Heart right ventricle (tissue), 16 donors: ENCODE measurements at regions not wholly inside any gene's neighbourhood (a gene's known extent, or its start where the extent isn't known, plus 50 kb on each side); places are given as distances from the start of the nearest gene placed in this dataset.

Experiments
- ATAC-seq, 8 donors: fragments of 200-7000 bp; cut with Tn5 transposase; one replicate each; pipeline ENCODE4 v1.9.1; 2020; ENCODE audit warnings: mild to moderate bottlenecking in 8 of 8, moderate library complexity in 8 of 8, moderate number of reproducible peaks in 1 of 8
- DNase-seq, 2 donors: peaks; one replicate each; pipeline ENCODE4 v3.0.0-alpha.2; 2020
- H3K27ac ChIP-seq, 10 donors: fragments of 200-600 bp; sonication (generic) in 2 of 10; one replicate each; pipeline versions ENCODE4 v1.5.0 to v1.8.0; 2020 to 2022; ENCODE audit warnings: mild to moderate bottlenecking in 3 of 10
- H3K27me3 ChIP-seq, 7 donors: fragments of 200-600 bp; one replicate each; pipeline ENCODE4 v1.8.0; 2021 to 2022; ENCODE audit warnings: mild to moderate bottlenecking in 2 of 7
- H3K36me3 ChIP-seq, 9 donors: fragments of 200-600 bp; sonication (generic) in 1 of 9; one replicate each; pipeline versions ENCODE4 v1.5.0 to v1.8.0; 2020 to 2022; ENCODE audit warnings: mild to moderate bottlenecking in 2 of 9
- H3K4me1 ChIP-seq, 9 donors: fragments of 200-600 bp; sonication (generic) in 1 of 9; one replicate each; pipeline versions ENCODE4 v1.5.0 to v1.8.0; 2020 to 2022; ENCODE audit warnings: mild to moderate bottlenecking in 4 of 9
- H3K4me3 ChIP-seq, 10 donors: fragments of 200-600 bp; sonication (generic) in 2 of 10; one replicate each; pipeline versions ENCODE4 v1.5.0 to v1.8.0; 2020 to 2022; ENCODE audit warnings: mild to moderate bottlenecking in 7 of 10, moderate library complexity in 2 of 10
- H3K9me3 ChIP-seq, 11 donors: fragments of 200-600 bp in 10 of 11; sonication (generic) in 2 of 11; one replicate each; pipeline versions ENCODE4 v1.5.0 to v1.8.0; 2013 to 2022; ENCODE audit warnings: mild to moderate bottlenecking in 2 of 11, control low read depth in 1 of 11, moderate library complexity in 1 of 11
- WGBS, 2 donors: extraction: QIAGEN DNeasy Blood & Tissue Kit; methylation state at CpG; one replicate each; pipeline ENCODE4 v1.1.7; 2013; ENCODE audit warnings: inconsistent platforms in 1 of 2; 5-methylcytosine and 5-hydroxymethylcytosine counted together
- intact Hi-C, 10 donors: fragments of 100-400 bp; cut with DNase I; formaldehyde crosslinking; loops; one replicate each; pipeline versions ENCODE4 v1.11.1 to v1.14.2; 2022
- TF ChIP-seq, protein P1 (sequence below), 9 donors: fragments of 200-600 bp; sonication (generic) in 2 of 9; IDR thresholded peaks; one replicate each; pipeline versions ENCODE4 v1.5.0 to v1.8.0; 2021 to 2022; ENCODE audit warnings: antibody characterized with exemption in 9 of 9, mild to moderate bottlenecking in 5 of 9, moderate library complexity in 1 of 9
- donor health status: Arrhythmogenic right ventricular cardiomyopathy.
- donor health status: ischemic (EF 13 %, LVEDD 7.1; RV severe dilation, severe dysfunction).
- donor health status: healthy with polysubstance abuse.
- donor health status: DM: no; HTN: yes; CAD: no.
- donor health status: DM: no; HTN: no; CAD: no.
- donor health status: ischemic (EF 25% LVEDD 6.9; RV normal size, moderate dysfunction).
- donor health status: ischemic (EF 25% LVEDD 5.7; RV mildly dilated, moderate dysfunction).
- donor health status: healthy.
- donor health status: DM: yes; HTN: yes; CAD: no.
- donor health status: Ischemic cardiomyopathy.
- donor health status: ischemic (EF 35%, LVEDD 5.7; RV mildly dilated, moderate dysfunction).
- donor health status: nonischemic (EF 11% LVEDD 7.7; RV severe dilation, severe dysfunction).
- donor health status: DM: yes; HTN: yes; CAD: no.
- donor health status: PGD.
- donor health status: ischemic (EF 29% LVEDD 5.4; RV normal size, mild dysfunction).
- donor health status: nonischemic (EF 23%, LVEDD 6.1; RV moderate dilation, normal function).

DNA sequence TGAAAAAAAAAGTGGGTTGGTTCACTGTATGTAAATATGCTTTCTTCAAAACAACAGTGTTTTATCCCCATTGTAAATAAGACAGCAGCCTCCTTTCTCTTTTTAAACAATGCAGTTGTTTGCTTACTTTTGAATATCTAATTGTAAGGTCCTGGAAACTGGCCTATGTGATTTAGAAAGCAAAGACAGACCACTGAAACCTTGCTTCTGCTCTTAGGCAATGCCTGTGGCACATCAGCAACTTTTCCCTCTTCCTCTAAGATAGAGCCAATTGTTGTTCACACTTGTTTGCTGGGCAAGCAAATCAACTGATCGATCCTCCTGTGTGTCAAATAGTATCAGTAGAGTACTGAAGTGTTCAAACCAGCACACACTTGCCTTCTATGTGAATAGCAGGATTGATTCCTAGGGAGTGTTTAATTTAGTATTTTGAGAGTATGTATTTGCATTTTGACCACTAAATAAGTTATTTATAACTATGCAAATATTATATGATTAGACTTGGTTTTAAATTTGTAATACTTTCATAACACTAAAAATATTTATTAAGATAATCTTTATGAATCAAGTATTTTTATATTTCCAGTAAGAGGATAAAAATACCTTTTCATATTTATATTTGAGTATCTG lies 55.4 kb upstream of the GRPR start:
- ATAC-seq: no peak
- intact Hi-C loops: no loop called here
- 65 to 84% methylated on average over 1 of the region's 1 CpG for WGBS, 2 donors
- H3K27ac ChIP-seq: no peak overlapping the region
- H3K4me1 ChIP-seq: no peaks in the 10 kb centered on the region
- no peak overlapping the region for H3K4me3 ChIP-seq
- H3K36me3 ChIP-seq: no peaks in the 10 kb centered on the region
- H3K27me3 ChIP-seq: peaks cover 0 to 26% (median 0%) of the 10 kb centered on the region in 7 donors
- TF ChIP-seq, protein P1, sequence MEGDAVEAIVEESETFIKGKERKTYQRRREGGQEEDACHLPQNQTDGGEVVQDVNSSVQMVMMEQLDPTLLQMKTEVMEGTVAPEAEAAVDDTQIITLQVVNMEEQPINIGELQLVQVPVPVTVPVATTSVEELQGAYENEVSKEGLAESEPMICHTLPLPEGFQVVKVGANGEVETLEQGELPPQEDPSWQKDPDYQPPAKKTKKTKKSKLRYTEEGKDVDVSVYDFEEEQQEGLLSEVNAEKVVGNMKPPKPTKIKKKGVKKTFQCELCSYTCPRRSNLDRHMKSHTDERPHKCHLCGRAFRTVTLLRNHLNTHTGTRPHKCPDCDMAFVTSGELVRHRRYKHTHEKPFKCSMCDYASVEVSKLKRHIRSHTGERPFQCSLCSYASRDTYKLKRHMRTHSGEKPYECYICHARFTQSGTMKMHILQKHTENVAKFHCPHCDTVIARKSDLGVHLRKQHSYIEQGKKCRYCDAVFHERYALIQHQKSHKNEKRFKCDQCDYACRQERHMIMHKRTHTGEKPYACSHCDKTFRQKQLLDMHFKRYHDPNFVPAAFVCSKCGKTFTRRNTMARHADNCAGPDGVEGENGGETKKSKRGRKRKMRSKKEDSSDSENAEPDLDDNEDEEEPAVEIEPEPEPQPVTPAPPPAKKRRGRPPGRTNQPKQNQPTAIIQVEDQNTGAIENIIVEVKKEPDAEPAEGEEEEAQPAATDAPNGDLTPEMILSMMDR (IDR thresholded peaks at IDR 0.05): no peak
- peaks cover 0 to 6% (median 0%) of the 10 kb centered on the region in 11 donors for H3K9me3 ChIP-seq
- no peak for DNase-seq

GRCh38 chrX:16063921-16064320 lies 59.4 kb upstream of the GRPR start:
- peaks cover 0 to 3% (median 0%) of the 10 kb centered on the region in 11 donors for H3K9me3 ChIP-seq
- no peaks in the 10 kb centered on the region for H3K4me1 ChIP-seq
- no peak overlapping the region for H3K4me3 ChIP-seq
- H3K27ac ChIP-seq: no peak overlapping the region
- DNase-seq (no peak), ATAC-seq (no peak)
- intact Hi-C loops: no loop called here
- TF ChIP-seq, protein P1 (IDR thresholded peaks at IDR 0.05): no peak
- 87 to 100% methylated on average over 1 of the region's 1 CpG for WGBS, 2 donors
- H3K36me3 ChIP-seq: no peaks in the 10 kb centered on the region
- H3K27me3 ChIP-seq: peaks cover 0 to 13% (median 0%) of the 10 kb centered on the region in 7 donors

- intact Hi-C loops: no loop called here
- peaks cover 0 to 3% (median 0%) of the 10 kb centered on the region in 11 donors for H3K9me3 ChIP-seq
- no peak for DNase-seq
- 88 to 89% methylated on average over 2 of the region's 2 CpGs for WGBS, 2 donors
- ATAC-seq: no peak
- no peaks in the 10 kb centered on the region for H3K36me3 ChIP-seq
- H3K4me3 ChIP-seq: no peak overlapping the region
- H3K4me1 ChIP-seq: no peaks in the 10 kb centered on the region
- peaks cover 0 to 16% (median 0%) of the 10 kb centered on the region in 7 donors for H3K27me3 ChIP-seq
- H3K27ac ChIP-seq: no peak overlapping the region
- TF ChIP-seq, protein P1 (IDR thresholded peaks at IDR 0.05): no peak
Observed at GRCh38 chrX:16063141-16063540, 60.2 kb upstream of the GRPR start.

- H3K36me3 ChIP-seq: no peaks in the 10 kb centered on the region
- no peak overlapping the region for H3K4me3 ChIP-seq
- H3K9me3 ChIP-seq: peaks cover 0 to 3% (median 0%) of the 10 kb centered on the region in 11 donors
- no peak overlapping the region for H3K27ac ChIP-seq
- peaks cover 0 to 30% (median 0%) of the 10 kb centered on the region in 7 donors for H3K27me3 ChIP-seq
- no peaks in the 10 kb centered on the region for H3K4me1 ChIP-seq
- intact Hi-C loops: no loop called here
- TF ChIP-seq, protein P1 (IDR thresholded peaks at IDR 0.05): no peak
- 92 to 96% methylated on average over 3 of the region's 3 CpGs for WGBS, 2 donors
- ATAC-seq (no peak), DNase-seq (no peak)
Observed at GRCh38 chrX:16061296-16061695, 62.1 kb upstream of the GRPR start.
